HFF-Myc (cell line): ENCODE measurements at regions not wholly inside any gene's neighbourhood (a gene's known extent, or its start where the extent isn't known, plus 50 kb on each side); places are given as distances from the start of the nearest gene placed in this dataset.

Experiments used
- DNase-seq: peaks from one replicate; pipeline ENCODE4 v3.0.0-alpha.2; 2011; ENCODE audit warnings: low read depth; ENCODE audit errors: extremely low read depth
- H3K4me3 ChIP-seq: replicated peaks from 2 replicates; pipeline ENCODE4 v1.5.1; 2011; ENCODE audit warnings: low read depth, mild to moderate bottlenecking, control low read depth, low read length
- CTCF ChIP-seq: IDR thresholded peaks from 2 replicates; pipeline ENCODE4 v1.5.1; 2012; ENCODE audit warnings: mild to moderate bottlenecking, low read depth, low read length, control low read depth; ENCODE audit errors: missing control alignments

- no peak for TF ChIP-seq CTCF
- DNase-seq, result no peak
- H3K4me3 ChIP-seq, result no peak overlapping the region
Observed at GRCh38 chr5:175284806-175285205, 159.2 kb downstream of the DRD1 start.

GRCh38 chr5:175282611-175283225, 161.3 kb downstream of the DRD1 start:
- no peak for TF ChIP-seq CTCF
- DNase-seq, result no peak
- H3K4me3 ChIP-seq, result no peak overlapping the region

GRCh38 chr5:175281714-175282113, 162.3 kb downstream of the DRD1 start:
- no peak overlapping the region for H3K4me3 ChIP-seq
- DNase-seq, result no peak
- TF ChIP-seq CTCF, result no peak

- TF ChIP-seq CTCF, result no peak
- H3K4me3 ChIP-seq, result no peak overlapping the region
- DNase-seq, result no peak
Observed at GRCh38 chr5:175281257-175281656, 162.7 kb downstream of the DRD1 start.

GRCh38 chr5:175279506-175279905, 164.5 kb downstream of the DRD1 start:
- no peak overlapping the region for H3K4me3 ChIP-seq
- TF ChIP-seq CTCF, result no peak
- no peak for DNase-seq

GRCh38 chr5:175275748-175276147, 168.2 kb downstream of the DRD1 start:
- no peak for TF ChIP-seq CTCF
- DNase-seq, result no peak
- H3K4me3 ChIP-seq, result no peak overlapping the region

GRCh38 chr5:175275097-175275496, 168.9 kb downstream of the DRD1 start:
- no peak for DNase-seq
- no peak for TF ChIP-seq CTCF
- no peak overlapping the region for H3K4me3 ChIP-seq
